WTC11 (cell line): ENCODE measurements at regions not wholly inside any gene's neighbourhood (a gene's known extent, or its start where the extent isn't known, plus 50 kb on each side); places are given as distances from the start of the nearest gene placed in this dataset.

ENCODE experiments used
- CREB1 ChIP-seq: sonication (generic); formaldehyde crosslinking; IDR thresholded peaks from 2 replicates; pipeline ENCODE4 v1.8.0; 2023; ENCODE audit warnings: mild to moderate bottlenecking, missing genetic modification reagents
- FOXK1 ChIP-seq: sonication (generic); formaldehyde crosslinking; IDR thresholded peaks from 2 replicates; pipeline ENCODE4 v1.8.0; 2022; ENCODE audit warnings: mild to moderate bottlenecking, moderate library complexity, missing genetic modification reagents
- GABPB1 ChIP-seq: sonication (generic); formaldehyde crosslinking; IDR thresholded peaks from 2 replicates; pipeline ENCODE4 v1.8.1; 2023; ENCODE audit warnings: mild to moderate bottlenecking, missing genetic modification reagents
- NR2C2 ChIP-seq: sonication (generic); formaldehyde crosslinking; IDR thresholded peaks from 2 replicates; pipeline ENCODE4 v1.8.0; 2022; ENCODE audit warnings: mild to moderate bottlenecking, missing genetic modification reagents
- RELA ChIP-seq: sonication (generic); formaldehyde crosslinking; IDR thresholded peaks from 2 replicates; pipeline ENCODE4 v1.8.1; 2022; ENCODE audit warnings: missing genetic modification reagents, mild to moderate bottlenecking, borderline replicate concordance
- SOX15 ChIP-seq: fragments of 250-450 bp; sonication (Bioruptor Pico); IDR thresholded peaks from 2 replicates; pipeline ENCODE4 v1.9.0; 2021; ENCODE audit warnings: mild to moderate bottlenecking
- ZBTB21 ChIP-seq: sonication (generic); formaldehyde crosslinking; IDR thresholded peaks from 2 replicates; pipeline ENCODE4 v1.8.1; 2023; ENCODE audit warnings: mild to moderate bottlenecking, missing genetic modification reagents, borderline replicate concordance
- ZNF263 ChIP-seq: sonication (generic); formaldehyde crosslinking; IDR thresholded peaks from 2 replicates; pipeline ENCODE4 v1.8.1; 2022; ENCODE audit warnings: low read depth, mild to moderate bottlenecking, moderate library complexity, missing genetic modification reagents
- TF ChIP-seq, protein P1 (sequence below): fragments of 200-600 bp; IDR thresholded peaks from 2 replicates; pipeline ENCODE4 v1.8.0; 2022; ENCODE audit warnings: antibody characterized with exemption
- TF ChIP-seq, protein P2 (sequence below): sonication (generic); formaldehyde crosslinking; IDR thresholded peaks from 2 replicates; pipeline ENCODE4 v1.8.1; 2023; ENCODE audit warnings: mild to moderate bottlenecking, missing genetic modification reagents

DNA sequence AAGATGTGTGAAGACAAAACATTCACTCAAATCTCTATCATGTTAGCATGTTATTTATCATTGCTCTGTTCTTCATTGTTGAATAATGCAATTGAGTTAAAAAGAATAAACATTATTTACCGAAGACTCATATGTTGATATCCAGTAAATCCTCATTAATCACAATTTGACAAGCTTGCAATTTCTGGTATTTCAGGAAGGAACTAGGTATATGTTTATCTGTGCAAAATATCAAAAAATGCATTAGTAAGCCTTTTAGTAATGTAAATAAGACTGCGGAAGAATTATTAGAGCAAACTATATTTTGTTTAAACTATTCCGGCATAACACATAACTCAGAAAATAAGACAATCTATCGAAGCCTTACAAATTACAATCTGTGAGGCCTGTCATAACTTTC is 222.7 kb upstream of the NOVA1 start:
- no peak for TF ChIP-seq NR2C2
- no peak for TF ChIP-seq ZNF263 (CRISPR knock-in tag)
- TF ChIP-seq GABPB1, result no peak
- TF ChIP-seq CREB1 (CRISPR knock-in tag), result no peak
- no peak for TF ChIP-seq FOXK1 (CRISPR knock-in tag)
- TF ChIP-seq RELA (CRISPR knock-in tag), result no peak
- TF ChIP-seq, protein P1, sequence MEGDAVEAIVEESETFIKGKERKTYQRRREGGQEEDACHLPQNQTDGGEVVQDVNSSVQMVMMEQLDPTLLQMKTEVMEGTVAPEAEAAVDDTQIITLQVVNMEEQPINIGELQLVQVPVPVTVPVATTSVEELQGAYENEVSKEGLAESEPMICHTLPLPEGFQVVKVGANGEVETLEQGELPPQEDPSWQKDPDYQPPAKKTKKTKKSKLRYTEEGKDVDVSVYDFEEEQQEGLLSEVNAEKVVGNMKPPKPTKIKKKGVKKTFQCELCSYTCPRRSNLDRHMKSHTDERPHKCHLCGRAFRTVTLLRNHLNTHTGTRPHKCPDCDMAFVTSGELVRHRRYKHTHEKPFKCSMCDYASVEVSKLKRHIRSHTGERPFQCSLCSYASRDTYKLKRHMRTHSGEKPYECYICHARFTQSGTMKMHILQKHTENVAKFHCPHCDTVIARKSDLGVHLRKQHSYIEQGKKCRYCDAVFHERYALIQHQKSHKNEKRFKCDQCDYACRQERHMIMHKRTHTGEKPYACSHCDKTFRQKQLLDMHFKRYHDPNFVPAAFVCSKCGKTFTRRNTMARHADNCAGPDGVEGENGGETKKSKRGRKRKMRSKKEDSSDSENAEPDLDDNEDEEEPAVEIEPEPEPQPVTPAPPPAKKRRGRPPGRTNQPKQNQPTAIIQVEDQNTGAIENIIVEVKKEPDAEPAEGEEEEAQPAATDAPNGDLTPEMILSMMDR, result no peak
- TF ChIP-seq ZBTB21, result no peak
- TF ChIP-seq SOX15, result no peak
- TF ChIP-seq, protein P2, sequence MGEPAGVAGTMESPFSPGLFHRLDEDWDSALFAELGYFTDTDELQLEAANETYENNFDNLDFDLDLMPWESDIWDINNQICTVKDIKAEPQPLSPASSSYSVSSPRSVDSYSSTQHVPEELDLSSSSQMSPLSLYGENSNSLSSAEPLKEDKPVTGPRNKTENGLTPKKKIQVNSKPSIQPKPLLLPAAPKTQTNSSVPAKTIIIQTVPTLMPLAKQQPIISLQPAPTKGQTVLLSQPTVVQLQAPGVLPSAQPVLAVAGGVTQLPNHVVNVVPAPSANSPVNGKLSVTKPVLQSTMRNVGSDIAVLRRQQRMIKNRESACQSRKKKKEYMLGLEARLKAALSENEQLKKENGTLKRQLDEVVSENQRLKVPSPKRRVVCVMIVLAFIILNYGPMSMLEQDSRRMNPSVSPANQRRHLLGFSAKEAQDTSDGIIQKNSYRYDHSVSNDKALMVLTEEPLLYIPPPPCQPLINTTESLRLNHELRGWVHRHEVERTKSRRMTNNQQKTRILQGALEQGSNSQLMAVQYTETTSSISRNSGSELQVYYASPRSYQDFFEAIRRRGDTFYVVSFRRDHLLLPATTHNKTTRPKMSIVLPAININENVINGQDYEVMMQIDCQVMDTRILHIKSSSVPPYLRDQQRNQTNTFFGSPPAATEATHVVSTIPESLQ, result no peak
